Medulla oblongata (tissue), 1 donor: ENCODE measurements at regions not wholly inside any gene's neighbourhood (a gene's known extent, or its start where the extent isn't known, plus 50 kb on each side); places are given as distances from the start of the nearest gene placed in this dataset.

Source experiments
- DNase-seq: peaks from one replicate; pipeline ENCODE4 v3.0.0-alpha.2; 2015; ENCODE audit errors: extremely low spot score

DNA sequence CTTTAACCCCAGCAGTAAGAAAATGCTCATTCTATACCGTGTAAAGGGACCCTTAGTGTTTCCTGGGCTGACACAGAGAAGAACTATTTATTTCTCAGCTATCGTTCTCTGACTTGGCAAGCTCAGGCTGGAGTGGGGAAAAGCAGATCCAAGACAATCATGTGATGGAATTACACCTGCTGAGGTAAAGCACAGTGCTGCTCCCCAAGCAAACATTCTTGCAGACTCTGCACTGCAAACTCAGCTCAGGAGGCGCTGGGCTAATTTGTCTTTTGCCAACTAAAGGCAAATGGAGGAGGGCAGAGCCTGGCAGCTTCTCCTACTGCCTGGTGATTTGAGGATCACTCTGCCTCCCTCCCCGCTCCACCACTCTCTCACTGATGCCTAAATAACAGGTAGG is 57.8 kb upstream of the FUT8 start:
- no peak for DNase-seq

- DNase-seq, result no peak
Observed at GRCh38 chr14:65356327-65356836, 56.1 kb upstream of the FUT8 start.

DNA sequence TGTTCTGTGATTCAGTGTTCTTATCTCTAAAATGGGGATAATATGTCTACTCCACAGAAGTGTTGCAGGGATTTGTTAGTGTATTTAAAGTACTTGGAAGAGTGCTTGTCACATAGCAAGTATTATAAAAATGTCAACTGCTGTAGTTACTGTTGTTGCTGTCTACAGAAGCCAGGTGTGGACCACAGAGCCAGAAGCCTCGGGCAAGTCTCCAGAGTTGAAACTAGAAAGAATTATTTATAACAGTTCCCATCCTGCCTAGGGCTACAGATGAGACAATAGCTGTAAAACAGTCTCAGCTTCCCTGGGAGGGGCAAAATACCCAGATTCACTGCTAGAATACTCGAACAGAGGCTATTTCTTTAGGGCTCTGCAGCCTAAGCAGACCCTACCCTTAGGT is 55.4 kb upstream of the FUT8 start:
- no peak for DNase-seq

DNA sequence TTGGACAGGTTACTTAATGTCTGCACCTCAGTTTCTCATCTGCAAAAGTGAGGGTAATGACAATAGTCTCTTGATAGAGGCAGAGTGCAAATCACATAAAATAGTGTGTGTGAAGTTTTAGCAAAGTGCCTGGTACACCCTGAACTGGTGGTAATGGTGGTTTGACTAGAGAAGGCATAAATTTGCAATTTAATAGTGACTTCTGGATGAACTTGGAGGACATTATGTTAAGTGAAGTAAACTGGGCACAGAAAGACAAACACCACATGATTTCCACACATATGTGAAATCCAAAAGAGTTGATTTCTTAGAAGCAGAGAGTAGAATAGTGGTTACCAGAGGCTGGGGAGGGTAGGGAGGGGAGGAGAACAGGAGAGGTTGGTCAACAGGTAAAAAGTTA is 54.8 kb upstream of the FUT8 start:
- DNase-seq, result no peak

DNA sequence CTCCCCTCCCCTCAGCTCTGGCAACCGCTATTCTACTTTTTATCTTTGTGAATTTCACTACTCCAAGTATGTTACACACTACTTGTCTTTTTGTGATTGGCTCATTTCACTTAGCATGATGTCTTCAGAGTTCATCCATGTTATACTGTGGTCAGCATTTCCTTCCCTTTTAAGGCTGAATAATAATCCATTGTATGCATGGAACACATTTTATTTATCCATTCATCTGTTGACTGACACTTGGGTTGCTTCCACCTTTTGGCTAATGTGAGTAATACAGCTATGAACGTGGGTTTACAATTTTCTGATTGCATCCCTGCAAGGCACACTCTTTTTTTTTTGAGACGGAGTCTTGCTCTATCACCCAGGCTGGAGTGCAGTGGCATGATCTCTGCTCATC is 53.0 kb upstream of the FUT8 start:
- no peak for DNase-seq

DNA sequence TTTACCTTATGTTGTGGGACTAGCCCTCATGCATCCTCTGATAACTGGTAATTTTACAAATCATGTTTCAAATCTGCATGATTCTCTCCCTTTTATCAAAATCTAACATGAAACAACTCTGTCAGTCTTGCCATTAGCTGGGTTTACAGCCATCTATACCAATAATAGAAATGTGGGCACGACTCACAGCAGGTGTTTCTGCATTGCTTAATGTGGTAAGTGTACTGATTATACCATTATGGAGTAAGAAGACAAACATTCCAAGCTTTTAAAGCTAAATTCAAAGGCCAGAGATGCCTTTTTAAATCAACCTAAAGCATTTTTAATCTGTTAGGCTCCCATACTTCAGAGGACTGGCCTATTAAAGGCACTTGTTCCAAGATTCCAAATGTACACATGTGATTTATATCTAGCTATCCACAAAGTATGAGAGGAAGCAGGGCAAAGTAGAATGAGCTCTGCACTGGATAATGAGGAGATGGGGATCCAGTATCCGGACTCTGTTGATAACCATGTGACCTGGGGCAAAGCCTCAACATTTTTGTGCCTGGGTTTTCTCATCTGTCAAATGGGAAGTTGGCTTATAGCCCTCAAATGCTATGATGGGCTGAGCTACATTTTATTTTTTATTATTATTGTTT is 52.3 kb upstream of the FUT8 start:
- no peak for DNase-seq

DNA sequence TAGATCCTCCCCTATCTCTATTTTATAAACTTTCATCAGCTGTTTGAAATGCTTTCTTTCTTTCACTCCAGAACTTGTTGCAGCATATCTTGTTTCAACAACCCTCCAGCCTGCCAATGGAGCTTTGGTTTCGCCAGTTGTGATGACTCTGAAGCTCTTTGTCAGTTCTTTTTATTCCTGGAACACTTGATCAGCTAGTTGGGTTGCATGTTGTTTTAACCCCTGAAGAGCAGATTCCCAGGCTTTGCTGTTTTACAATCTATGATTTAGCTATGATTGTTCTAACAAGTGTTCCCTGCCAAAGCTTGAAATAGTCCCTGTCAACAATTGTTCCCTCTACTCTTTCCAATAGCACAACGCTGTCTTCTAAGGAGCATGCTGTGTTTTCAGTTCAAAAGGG is 50.6 kb upstream of the FUT8 start:
- peak; percentile 81 for DNase-seq
